Breast epithelium (tissue), 4 donors: ENCODE measurements at regions not wholly inside any gene's neighbourhood (a gene's known extent, or its start where the extent isn't known, plus 50 kb on each side); places are given as distances from the start of the nearest gene placed in this dataset.

Source experiments
- DNase-seq, 2 donors: peaks; one replicate each; pipeline ENCODE4 v3.0.0-alpha.2; 2019; ENCODE audit warnings: low spot score in 2 of 2
- H3K27ac ChIP-seq, 2 donors: fragments of 200-600 bp; sonication (generic) in 1 of 2; one replicate each; pipeline ENCODE4 v1.5.1; 2016 to 2019; ENCODE audit warnings: mild to moderate bottlenecking in 1 of 2
- H3K27me3 ChIP-seq, 2 donors: fragments of 200-600 bp; sonication (generic) in 1 of 2; one replicate each; pipeline versions ENCODE4 v1.5.1 to v1.6.0; 2017 to 2019; ENCODE audit warnings: control low read depth in 1 of 2, mild to moderate bottlenecking in 1 of 2
- H3K36me3 ChIP-seq: fragments of 200-600 bp; one replicate; pipeline ENCODE4 v1.5.1; 2019
- H3K4me1 ChIP-seq, 2 donors: fragments of 200-600 bp; sonication (generic); one replicate each; pipeline ENCODE4 v1.5.1; 2016 to 2019; ENCODE audit warnings: control low read depth in 1 of 2
- H3K4me3 ChIP-seq, 3 donors: fragments of 200-600 bp; sonication (generic); 1 replicate in 2 of 3; 2 replicates in 1 of 3; pipeline ENCODE4 v1.5.1; 2016 to 2019; ENCODE audit warnings: mild to moderate bottlenecking in 3 of 3, moderate library complexity in 2 of 3
- H3K9me3 ChIP-seq, 2 donors: fragments of 200-600 bp; sonication (generic) in 1 of 2; one replicate each; pipeline ENCODE4 v1.5.1; 2016 to 2019; ENCODE audit warnings: control low read depth in 1 of 2
- CTCF ChIP-seq, 3 donors: fragments of 450-650 bp; IDR thresholded peaks; one replicate each; pipeline ENCODE4 v1.5.1; 2016 to 2017; ENCODE audit warnings: antibody characterized with exemption in 3 of 3, mild to moderate bottlenecking in 3 of 3, moderate library complexity in 3 of 3
- POLR2A ChIP-seq: fragments of 450-650 bp; IDR thresholded peaks from one replicate; pipeline ENCODE4 v1.6.1; 2016; ENCODE audit warnings: antibody characterized with exemption, mild to moderate bottlenecking, moderate library complexity
- POLR2AphosphoS5 ChIP-seq, 3 donors: sonication (generic); formaldehyde crosslinking; IDR thresholded peaks; one replicate each; pipeline ENCODE4 v1.6.1; 2017; ENCODE audit warnings: antibody characterized with exemption in 3 of 3
- intact Hi-C: fragments of 100-400 bp; cut with DNase I; formaldehyde crosslinking; loops from one replicate; pipeline ENCODE4 v1.15.1; 2023; ENCODE audit warnings: low total_unique reads

- H3K27me3 ChIP-seq: no peaks in the 10 kb centered on the region
- no peaks in the 10 kb centered on the region for H3K36me3 ChIP-seq
- intact Hi-C loops: no loop called here
- no peak for TF ChIP-seq POLR2AphosphoS5 (IDR thresholded peaks at IDR 0.05)
- TF ChIP-seq CTCF (IDR thresholded peaks at IDR 0.05): no peak
- H3K27ac ChIP-seq: no peak overlapping the region
- no peak overlapping the region for H3K4me3 ChIP-seq
- H3K9me3 ChIP-seq: no peaks in the 10 kb centered on the region
- peaks cover 0 to 4% of the 10 kb centered on the region in 2 donors for H3K4me1 ChIP-seq
- DNase-seq: no peak
Measured at GRCh38 chr2:12968399-12968798, 251.7 kb downstream of the TRIB2 start.

- intact Hi-C loops: no loop called here
- no peak overlapping the region for H3K27ac ChIP-seq
- no peak for TF ChIP-seq POLR2A
- TF ChIP-seq CTCF (IDR thresholded peaks at IDR 0.05): no peak
- TF ChIP-seq POLR2AphosphoS5 (IDR thresholded peaks at IDR 0.05): no peak
- DNase-seq: no peak
- H3K4me3 ChIP-seq: no peak overlapping the region
- no peaks in the 10 kb centered on the region for H3K36me3 ChIP-seq
- H3K27me3 ChIP-seq: no peaks in the 10 kb centered on the region
- no peaks in the 10 kb centered on the region for H3K9me3 ChIP-seq
- H3K4me1 ChIP-seq: peaks cover 0 to 4% of the 10 kb centered on the region in 2 donors
Measured at GRCh38 chr2:12970861-12971260, 254.1 kb downstream of the TRIB2 start.

GRCh38 chr2:12971581-12972365 is 255.0 kb downstream of the TRIB2 start:
- H3K4me3 ChIP-seq: no peak overlapping the region
- no peaks in the 10 kb centered on the region for H3K4me1 ChIP-seq
- no peak overlapping the region for H3K27ac ChIP-seq
- H3K27me3 ChIP-seq: no peaks in the 10 kb centered on the region
- no peaks in the 10 kb centered on the region for H3K36me3 ChIP-seq
- intact Hi-C loops: no loop called here
- no peaks in the 10 kb centered on the region for H3K9me3 ChIP-seq
- no peak for DNase-seq
- no peak for TF ChIP-seq POLR2A
- TF ChIP-seq CTCF (IDR thresholded peaks at IDR 0.05): no peak
- no peak for TF ChIP-seq POLR2AphosphoS5 (IDR thresholded peaks at IDR 0.05)

- intact Hi-C loops: no loop called here
- peaks cover 0 to 9% of the 10 kb centered on the region in 2 donors for H3K4me1 ChIP-seq
- H3K27me3 ChIP-seq: no peaks in the 10 kb centered on the region
- no peak for DNase-seq
- no peaks in the 10 kb centered on the region for H3K36me3 ChIP-seq
- TF ChIP-seq POLR2AphosphoS5 (IDR thresholded peaks at IDR 0.05): no peak
- no peak for TF ChIP-seq POLR2A
- TF ChIP-seq CTCF (IDR thresholded peaks at IDR 0.05): no peak
- H3K9me3 ChIP-seq: no peaks in the 10 kb centered on the region
- peak overlapping the region in 1 of 2 donors; percentile 29 for H3K27ac ChIP-seq
- no peak overlapping the region for H3K4me3 ChIP-seq
Measured at GRCh38 chr2:12978066-12978835, 261.5 kb downstream of the TRIB2 start.

GRCh38 chr2:12979066-12979465 is 262.3 kb downstream of the TRIB2 start:
- no peak for TF ChIP-seq CTCF (IDR thresholded peaks at IDR 0.05)
- TF ChIP-seq POLR2AphosphoS5 (IDR thresholded peaks at IDR 0.05): no peak
- TF ChIP-seq POLR2A: no peak
- H3K4me3 ChIP-seq: no peak overlapping the region
- no peaks in the 10 kb centered on the region for H3K9me3 ChIP-seq
- no peaks in the 10 kb centered on the region for H3K27me3 ChIP-seq
- DNase-seq: peak in 1 of 2 donors; percentile 71
- H3K36me3 ChIP-seq: no peaks in the 10 kb centered on the region
- intact Hi-C loops: no loop called here
- H3K27ac ChIP-seq: peak overlapping the region in 1 of 2 donors; percentile 29
- H3K4me1 ChIP-seq: peaks cover 0 to 9% of the 10 kb centered on the region in 2 donors
